22Rv1 (cell line): ENCODE measurements at regions not wholly inside any gene's neighbourhood (a gene's known extent, or its start where the extent isn't known, plus 50 kb on each side); places are given as distances from the start of the nearest gene placed in this dataset.

Source experiments
- H3K27ac ChIP-seq: fragments of 450-650 bp; 2 replicates; pipeline ENCODE4 v1.5.1; 2017
- CTCF ChIP-seq: fragments of 450-650 bp; IDR thresholded peaks from 2 replicates; pipeline ENCODE4 v1.5.1; 2017; ENCODE audit warnings: mild to moderate bottlenecking
- ZFX ChIP-seq: fragments of 450-650 bp; IDR thresholded peaks from 2 replicates; pipeline ENCODE4 v1.6.1; 2017; ENCODE audit warnings: antibody characterized with exemption, borderline replicate concordance

GRCh38 chr14:22152161-22152870 is 436.7 kb downstream of the DAD1 start:
- H3K27ac ChIP-seq: no peak overlapping the region
- TF ChIP-seq ZFX (no peak), CTCF (no peak)

- no peak overlapping the region for H3K27ac ChIP-seq
- TF ChIP-seq ZFX: no peak
- TF ChIP-seq CTCF: no peak
Measured at GRCh38 chr14:22151121-22151520, 437.9 kb downstream of the DAD1 start.

- no peak for TF ChIP-seq ZFX
- no peak for TF ChIP-seq CTCF
- H3K27ac ChIP-seq: no peak overlapping the region
Measured at GRCh38 chr14:22149058-22149457, 440.0 kb downstream of the DAD1 start.

GRCh38 chr14:22147716-22148115 is 441.3 kb downstream of the DAD1 start:
- TF ChIP-seq ZFX (no peak), CTCF (peak; percentile 15; the same call in 1 of the 2 replicates)
- no peak overlapping the region for H3K27ac ChIP-seq

- TF ChIP-seq CTCF: no peak
- H3K27ac ChIP-seq: no peak overlapping the region
Measured at GRCh38 chr14:22143363-22143762, 445.7 kb downstream of the DAD1 start.

GRCh38 chr14:22140633-22141032 is 448.4 kb downstream of the DAD1 start:
- H3K27ac ChIP-seq: no peak overlapping the region
- TF ChIP-seq CTCF (no peak), ZFX (no peak)

- TF ChIP-seq ZFX (no peak), CTCF (peak; percentile 83)
- H3K27ac ChIP-seq: no peak overlapping the region
Measured at GRCh38 chr14:22131749-22132476, 457.1 kb downstream of the DAD1 start.
